Lower leg skin (tissue), 3 donors: ENCODE measurements at regions not wholly inside any gene's neighbourhood (a gene's known extent, or its start where the extent isn't known, plus 50 kb on each side); places are given as distances from the start of the nearest gene placed in this dataset.

Source experiments
- CTCF ChIP-seq, 3 donors: fragments of 450-650 bp; IDR thresholded peaks; one replicate each; pipeline ENCODE4 v1.5.1; 2016; ENCODE audit warnings: antibody characterized with exemption in 3 of 3, mild to moderate bottlenecking in 3 of 3, moderate library complexity in 2 of 3
- POLR2A ChIP-seq, 2 donors: fragments of 450-650 bp; IDR thresholded peaks; one replicate each; pipeline ENCODE4 v1.6.1; 2016 to 2017; ENCODE audit warnings: antibody characterized with exemption in 2 of 2, mild to moderate bottlenecking in 1 of 2, moderate library complexity in 1 of 2

DNA sequence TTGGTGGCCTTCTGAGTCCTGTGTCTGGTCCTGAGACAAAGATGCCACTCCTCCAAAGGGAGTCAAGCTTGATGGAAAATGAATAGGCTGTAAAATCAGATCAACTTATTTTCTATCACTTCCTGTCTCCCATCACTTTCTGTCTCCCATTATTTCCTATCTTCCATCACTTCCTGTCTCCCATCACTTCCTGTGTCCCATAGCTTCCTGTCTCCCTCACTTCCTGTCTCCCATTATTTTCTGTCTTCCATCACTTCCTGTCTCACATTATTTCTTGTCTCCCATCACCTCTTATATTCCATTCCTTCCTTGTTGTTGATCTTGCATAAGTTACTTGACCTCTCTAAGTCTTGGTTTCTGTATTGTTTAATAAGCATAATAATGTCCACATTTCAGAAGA, 418.5 kb upstream of the EEF2KMT start:
- no peak for TF ChIP-seq CTCF (IDR thresholded peaks at IDR 0.05)
- no peak for TF ChIP-seq POLR2A (IDR thresholded peaks at IDR 0.05)
